DMS79 treated with DMSO at 0.1 percent for 48 hours (cell line): ENCODE measurements at regions not wholly inside any gene's neighbourhood (a gene's known extent, or its start where the extent isn't known, plus 50 kb on each side); places are given as distances from the start of the nearest gene placed in this dataset.
A peak's percentile ranks its signal among the peaks of the same experiment; 100 is the strongest.
"Not testable (repeated sequence)": the region's sequence is repeated elsewhere in the genome, so short reads cannot be mapped to it uniquely, and the experiment has no call there.

Experiments
- DNase-seq: peaks from one replicate; lab custom pipeline; 2025; lab: John Stamatoyannopoulos, UW

- DNase-seq = no peak
Measured at GRCh38 chr4:37771771-37772170, 54.7 kb upstream of the PGM2 start.

- no peak for DNase-seq
Measured at GRCh38 chr4:37770016-37770415, 56.5 kb upstream of the PGM2 start.

GRCh38 chr4:37769391-37769989, 57.0 kb upstream of the PGM2 start:
- DNase-seq = no peak

DNA sequence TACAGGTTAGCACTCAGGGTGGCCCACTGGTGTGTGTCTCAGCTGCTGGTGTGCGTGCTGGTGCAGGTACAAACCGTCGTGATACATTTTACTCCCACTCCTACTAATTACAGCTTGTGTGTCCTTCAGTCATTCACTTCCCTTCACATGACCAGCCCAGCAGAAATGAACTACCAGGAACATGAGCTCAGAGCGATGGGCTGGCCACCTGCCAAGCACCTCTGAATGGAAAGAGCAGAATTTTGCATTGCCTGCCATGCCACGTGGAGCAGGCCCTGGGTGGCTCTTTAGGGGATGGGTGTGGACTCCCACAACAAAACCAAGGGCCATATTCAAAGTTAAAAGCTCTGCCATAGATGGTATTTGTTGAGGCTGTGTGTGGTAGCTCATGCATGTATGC, 58.9 kb upstream of the PGM2 start:
- peak; percentile 43 for DNase-seq

DNA sequence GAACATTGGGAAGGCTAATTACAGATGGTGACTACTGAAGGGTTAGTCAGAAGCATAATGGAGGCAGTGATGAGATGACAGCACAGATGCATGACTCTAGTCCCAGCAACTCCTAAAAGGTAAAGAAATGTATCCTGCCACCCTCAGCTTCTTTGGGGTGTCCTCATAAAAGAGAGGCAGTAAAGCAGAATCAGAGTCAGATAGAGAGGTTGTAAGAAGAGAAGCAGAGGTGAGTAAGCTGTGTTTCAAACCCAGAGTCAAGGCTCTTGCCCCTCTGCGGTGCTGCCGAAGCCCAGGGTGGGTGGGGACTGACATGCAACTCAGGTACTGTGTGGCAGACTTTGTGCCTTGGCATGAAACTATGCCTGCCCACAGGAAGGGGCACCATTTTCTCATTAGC, 59.5 kb upstream of the PGM2 start:
- DNase-seq = no peak

- DNase-seq = peak; percentile 2
Measured at GRCh38 chr4:37765741-37766140, 60.7 kb upstream of the PGM2 start.

GRCh38 chr4:37763831-37764230, 62.7 kb upstream of the PGM2 start:
- no peak for DNase-seq

DNA sequence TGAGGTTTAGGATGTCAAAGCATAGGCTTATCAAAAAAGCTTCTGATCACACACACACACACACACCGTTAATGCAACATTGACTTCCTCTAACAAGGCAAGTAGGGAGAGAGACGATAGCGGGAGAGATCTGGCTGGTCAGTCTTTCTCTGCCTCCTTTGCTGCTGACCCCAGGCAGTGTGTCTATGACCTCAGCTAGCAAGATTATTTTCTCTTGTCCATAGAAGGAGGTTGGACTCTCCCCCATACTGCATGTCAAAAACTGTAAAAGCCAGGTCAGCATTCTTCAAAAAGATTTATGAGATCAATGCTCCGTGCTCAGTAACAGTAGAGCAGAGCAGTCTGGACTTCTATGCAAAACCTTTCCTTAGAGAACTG, 63.5 kb upstream of the PGM2 start:
- DNase-seq = no peak

GRCh38 chr4:37762294-37762990, 64.0 kb upstream of the PGM2 start:
- DNase-seq = no peak

DNA sequence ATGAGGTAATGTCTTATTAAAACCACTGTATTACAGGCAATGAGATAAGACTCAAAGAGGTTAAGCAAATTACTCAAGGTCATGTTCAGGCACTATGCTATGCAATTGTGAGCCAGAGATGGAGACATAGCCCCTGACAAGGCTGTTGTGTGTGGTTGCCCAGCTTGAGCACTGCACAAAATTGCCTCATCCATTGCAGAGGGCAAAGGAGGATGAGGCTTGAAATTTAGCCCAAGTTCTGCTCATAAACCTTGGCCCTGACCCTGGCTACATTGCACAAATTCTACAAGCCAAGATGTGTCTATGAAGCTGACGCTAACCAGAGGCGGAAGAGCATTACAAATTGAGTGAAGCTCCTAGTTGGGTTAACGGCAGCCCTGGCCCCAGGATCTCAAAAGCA, 65.6 kb upstream of the PGM2 start:
- no peak for DNase-seq

DNA sequence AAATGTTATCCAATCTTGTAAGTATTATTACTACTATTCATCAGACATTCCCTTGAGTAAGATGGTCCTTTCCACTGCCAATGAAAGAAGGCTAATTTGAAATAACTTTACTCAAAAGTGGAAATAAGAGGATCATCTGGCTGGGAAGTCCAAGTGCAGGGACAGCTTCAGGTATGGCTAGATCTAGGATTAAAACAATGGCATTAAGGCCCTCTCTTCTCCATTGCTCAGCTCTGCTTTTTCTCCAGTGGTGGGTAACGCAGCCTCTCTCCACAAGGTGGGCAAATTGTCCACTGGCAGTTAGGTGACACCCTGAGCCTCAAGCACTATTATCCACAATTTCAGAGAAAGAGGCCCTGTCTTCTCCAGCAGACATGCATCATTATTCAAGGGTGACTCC, 66.7 kb upstream of the PGM2 start:
- DNase-seq = no peak

DNA sequence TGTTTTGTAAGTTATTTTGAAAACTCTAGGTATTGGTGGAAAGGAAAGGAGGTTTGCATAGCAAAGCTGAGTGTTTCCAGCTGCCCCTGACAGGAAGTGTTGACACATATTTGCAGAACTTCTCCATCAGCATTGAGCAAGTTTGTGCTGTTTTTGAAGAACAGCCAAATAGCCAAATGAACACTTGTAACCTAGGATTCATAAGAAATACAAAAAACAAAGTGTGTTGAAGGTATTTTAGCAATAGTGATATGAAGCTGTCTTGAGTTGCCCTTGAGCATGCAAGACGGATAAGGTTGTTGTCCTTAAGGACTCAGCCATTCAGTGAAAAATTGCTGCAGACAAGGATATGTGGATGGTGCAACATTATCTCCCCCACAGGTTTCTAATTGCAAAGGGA, 68.3 kb upstream of the PGM2 start:
- no peak for DNase-seq

DNA sequence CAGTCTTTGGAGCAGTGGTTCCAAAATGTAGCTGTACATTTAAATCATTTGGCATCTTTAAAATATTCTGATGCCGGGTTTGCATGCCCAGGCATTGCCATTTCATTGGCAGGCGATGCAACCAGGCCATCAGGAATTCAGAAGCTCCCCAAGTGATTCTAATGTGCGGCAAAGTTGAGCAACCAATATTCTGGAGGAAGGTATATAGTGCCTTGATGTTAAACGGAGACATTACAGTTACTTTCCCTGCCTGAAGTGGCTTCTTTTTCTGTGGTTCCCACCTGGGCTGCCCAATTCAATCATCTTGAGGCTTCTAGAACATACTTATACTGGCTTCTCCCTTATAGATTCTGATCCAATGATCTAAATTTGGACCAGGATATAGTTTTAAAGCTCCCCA, 68.7 kb upstream of the PGM2 start:
- no peak for DNase-seq

DNA sequence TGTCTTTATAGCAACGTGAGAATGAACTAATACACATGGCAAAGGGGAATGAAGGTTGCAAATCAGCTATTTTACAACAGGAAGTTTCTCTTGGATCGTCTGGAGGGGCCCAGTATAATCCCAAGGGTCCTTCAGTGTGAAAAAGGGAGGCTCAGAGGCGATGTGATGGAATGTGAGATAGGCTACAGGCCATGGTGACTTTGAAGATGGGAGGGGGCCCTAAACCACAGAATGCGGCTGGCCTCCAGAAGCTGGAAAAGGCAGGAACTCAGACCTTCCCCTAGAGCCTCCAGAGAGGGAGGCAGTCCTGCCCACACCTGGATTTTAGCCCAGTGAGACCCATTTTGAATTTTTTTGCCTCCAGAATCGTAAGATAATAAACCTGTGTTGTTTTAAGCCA, 69.4 kb upstream of the PGM2 start:
- DNase-seq = no peak

DNA sequence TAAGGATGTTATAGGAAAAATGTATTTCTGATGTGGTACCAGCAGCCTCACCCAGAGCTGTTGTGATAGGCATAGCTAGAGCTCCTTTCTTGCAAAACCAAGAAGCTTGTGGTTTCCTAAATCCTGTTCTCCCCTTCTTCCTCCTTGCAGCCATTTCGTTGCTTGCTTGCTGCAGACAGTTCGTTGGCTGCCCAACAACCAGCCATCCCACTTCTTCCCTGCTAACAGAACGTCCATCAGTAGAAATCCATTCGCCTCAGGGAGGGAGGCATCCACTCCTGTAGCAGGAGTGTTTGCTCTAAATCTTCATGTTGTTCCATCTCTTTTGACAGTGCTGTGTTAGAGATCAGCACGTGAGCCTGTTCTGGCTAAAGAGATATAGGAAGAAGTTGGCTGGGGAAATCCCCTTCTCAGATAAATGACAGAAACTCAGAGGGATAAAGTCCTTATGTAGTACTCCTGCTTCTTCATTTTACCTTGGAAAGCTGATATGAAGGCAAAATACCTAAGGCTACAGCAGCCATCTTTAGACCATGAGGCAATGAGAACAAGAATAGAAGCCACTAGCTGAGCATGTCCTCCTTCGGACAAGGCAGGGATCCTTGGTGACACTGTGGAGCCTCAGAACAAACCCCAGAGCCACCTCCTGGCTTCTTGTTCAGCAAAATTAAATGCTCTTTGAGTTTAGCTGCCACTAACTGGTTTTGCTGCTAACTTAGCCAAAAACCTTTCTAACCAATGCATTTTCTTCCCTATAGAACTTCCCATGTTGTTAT, 68.4 kb upstream of the RELL1 start:
- DNase-seq = no peak

- no peak for DNase-seq
Measured at GRCh38 chr4:37749398-37749988, 63.3 kb upstream of the RELL1 start.

- no peak for DNase-seq
Measured at GRCh38 chr4:37748485-37748884, 62.3 kb upstream of the RELL1 start.

DNA sequence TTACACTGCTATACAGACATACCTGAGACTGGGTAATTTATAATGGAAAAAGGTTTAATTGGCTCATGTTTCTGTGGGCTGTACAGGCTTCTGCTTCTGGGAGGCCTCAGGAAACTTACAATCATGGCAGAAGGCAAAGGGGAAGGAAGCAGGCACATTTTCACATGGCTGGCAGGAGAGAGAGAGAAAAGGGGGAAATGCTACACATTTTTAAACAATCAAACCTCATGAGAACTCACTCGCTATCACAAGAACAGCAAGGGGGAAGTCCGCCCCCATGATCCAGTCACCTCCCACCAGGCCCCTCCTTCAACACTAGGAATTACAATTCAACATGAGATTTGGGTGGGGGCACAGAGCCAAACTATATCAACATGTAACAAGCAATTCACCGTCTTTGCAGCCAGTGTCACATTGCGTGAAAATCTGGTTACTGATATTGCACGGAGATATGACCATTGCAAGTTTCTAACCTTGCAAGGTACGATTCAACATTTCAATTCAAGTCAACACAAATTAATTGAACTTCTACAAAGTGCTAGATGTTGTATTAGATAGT, 61.7 kb upstream of the RELL1 start:
- no peak for DNase-seq

GRCh38 chr4:37746852-37747251, 60.7 kb upstream of the RELL1 start:
- DNase-seq = not testable (repeated sequence)

DNA sequence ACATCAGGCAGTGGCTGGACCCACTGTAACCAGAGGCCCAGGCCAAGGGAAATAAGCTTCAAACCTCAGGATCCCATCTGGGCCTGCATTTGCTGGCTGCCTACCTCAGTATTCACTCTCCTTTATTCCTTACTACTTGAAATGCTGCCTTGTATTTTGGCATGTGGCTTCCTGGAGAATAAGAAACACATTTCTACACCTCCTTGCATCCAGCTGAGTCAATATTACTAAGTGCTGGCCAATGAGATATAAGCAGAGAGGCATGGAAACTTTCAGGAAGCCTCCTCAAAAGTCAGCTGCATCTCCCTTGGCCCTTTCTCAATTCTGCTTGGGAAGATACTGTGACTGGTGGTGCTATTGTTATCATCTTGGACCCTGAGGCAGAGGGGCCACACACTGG, 59.8 kb upstream of the RELL1 start:
- DNase-seq = no peak

DNA sequence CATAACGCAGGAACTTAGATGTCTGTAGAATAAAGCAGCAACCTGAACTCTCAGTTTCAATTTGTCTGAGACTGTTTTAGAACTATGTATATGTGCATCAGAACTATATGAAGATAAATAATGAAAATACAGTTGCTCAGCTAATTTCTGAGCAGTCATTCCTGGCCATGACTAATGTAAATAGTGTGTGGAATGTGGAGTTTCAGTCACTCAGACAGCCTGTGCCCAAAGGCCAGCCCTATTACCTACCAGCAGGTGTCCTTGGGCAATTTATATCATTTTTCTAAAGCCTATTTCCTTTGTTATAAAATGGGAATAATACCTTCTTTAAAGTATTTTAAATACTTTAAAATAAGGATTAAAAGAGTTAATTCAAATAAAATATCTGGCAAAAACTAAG, 56.0 kb upstream of the RELL1 start:
- DNase-seq = no peak

DNA sequence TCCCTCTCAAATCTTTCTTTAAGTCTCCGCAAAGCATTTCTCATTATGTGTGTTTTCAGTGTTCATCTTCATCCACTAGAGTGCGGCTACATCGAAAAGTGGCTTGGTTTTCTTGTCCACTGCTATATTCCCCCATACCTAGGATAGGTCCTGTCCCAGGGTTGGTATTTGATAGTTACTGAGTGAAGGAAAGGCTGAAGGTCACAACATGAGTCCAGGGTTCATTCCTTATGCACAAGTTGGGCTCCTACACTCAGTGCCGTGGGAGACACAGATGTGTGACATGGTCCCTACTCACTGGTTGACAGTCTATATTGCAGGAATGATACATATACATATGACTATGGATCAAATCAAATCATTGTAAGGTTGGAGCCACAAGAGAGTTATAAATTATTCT, 55.4 kb upstream of the RELL1 start:
- DNase-seq = no peak

DNA sequence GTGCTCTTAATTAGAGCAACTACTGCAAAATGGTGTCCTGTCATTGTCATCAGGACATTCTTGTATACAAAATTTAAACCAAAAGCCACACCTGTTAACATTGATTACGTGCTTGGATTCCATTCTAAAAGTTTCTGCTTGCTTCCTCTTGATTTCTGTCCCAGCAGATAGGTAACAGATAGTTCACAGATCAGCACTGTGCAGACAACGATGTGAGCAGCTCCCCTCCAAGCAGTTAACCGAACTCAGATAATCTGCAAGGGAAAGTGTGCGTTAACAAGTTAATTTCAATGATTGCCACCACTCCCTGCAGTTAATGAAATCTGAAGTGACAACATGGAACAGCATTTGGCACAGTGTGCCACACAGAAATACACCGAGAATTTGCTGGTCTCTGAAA, 54.4 kb upstream of the RELL1 start:
- no peak for DNase-seq
